NCI-H345 treated with DMSO at 0.1 percent for 48 hours (cell line): ENCODE measurements at regions not wholly inside any gene's neighbourhood (a gene's known extent, or its start where the extent isn't known, plus 50 kb on each side); places are given as distances from the start of the nearest gene placed in this dataset.

Experiments used
- DNase-seq: peaks from one replicate; lab custom pipeline; 2025; ENCODE audit not compliant: unreplicated experiment; lab: John Stamatoyannopoulos, UW

GRCh38 chr16:76162046-76162445 lies 115.2 kb upstream of the CNTNAP4 start:
- no peak for DNase-seq

- DNase-seq, result no peak
These were observed 112.1 kb upstream of the CNTNAP4 start for GRCh38 chr16:76164970-76165558.

GRCh38 chr16:76175718-76176117 lies 101.5 kb upstream of the CNTNAP4 start:
- no peak for DNase-seq

- no peak for DNase-seq
These were observed 101.0 kb upstream of the CNTNAP4 start for GRCh38 chr16:76176153-76176552.

- DNase-seq, result no peak
These were observed 100.6 kb upstream of the CNTNAP4 start for GRCh38 chr16:76176616-76177015.

- no peak for DNase-seq
These were observed 95.1 kb upstream of the CNTNAP4 start for GRCh38 chr16:76182041-76182635.

GRCh38 chr16:76183647-76184046 lies 93.6 kb upstream of the CNTNAP4 start:
- DNase-seq, result no peak

GRCh38 chr16:76190057-76190456 lies 87.1 kb upstream of the CNTNAP4 start:
- no peak for DNase-seq

GRCh38 chr16:76190480-76190879 lies 86.7 kb upstream of the CNTNAP4 start:
- DNase-seq, result no peak

- DNase-seq, result no peak
These were observed 83.1 kb upstream of the CNTNAP4 start for GRCh38 chr16:76193906-76194615.

GRCh38 chr16:76194616-76195015 lies 82.6 kb upstream of the CNTNAP4 start:
- DNase-seq, result no peak

- no peak for DNase-seq
These were observed 82.1 kb upstream of the CNTNAP4 start for GRCh38 chr16:76195056-76195455.

- no peak for DNase-seq
These were observed 81.6 kb upstream of the CNTNAP4 start for GRCh38 chr16:76195648-76196047.

- DNase-seq, result no peak
These were observed 79.3 kb upstream of the CNTNAP4 start for GRCh38 chr16:76197900-76198299.

GRCh38 chr16:76199681-76200220 lies 77.5 kb upstream of the CNTNAP4 start:
- DNase-seq, result no peak

GRCh38 chr16:76201385-76201784 lies 75.8 kb upstream of the CNTNAP4 start:
- no peak for DNase-seq

GRCh38 chr16:76204249-76204648 lies 73.0 kb upstream of the CNTNAP4 start:
- DNase-seq, result no peak

GRCh38 chr16:76207270-76207669 lies 69.9 kb upstream of the CNTNAP4 start:
- no peak for DNase-seq

GRCh38 chr16:76210157-76210556 lies 67.0 kb upstream of the CNTNAP4 start:
- no peak for DNase-seq

GRCh38 chr16:76213860-76214259 lies 63.3 kb upstream of the CNTNAP4 start:
- no peak for DNase-seq

- no peak for DNase-seq
These were observed 62.3 kb upstream of the CNTNAP4 start for GRCh38 chr16:76214856-76215255.

- DNase-seq, result no peak
These were observed 55.1 kb upstream of the CNTNAP4 start for GRCh38 chr16:76222087-76222486.
